ENCODE measurements at regions not wholly inside any gene's neighbourhood (a gene's known extent, or its start where the extent isn't known, plus 50 kb on each side); places are given as distances from the start of the nearest gene placed in this dataset.
"Not testable (repeated sequence)": the region's sequence is repeated elsewhere in the genome, so short reads cannot be mapped to it uniquely, and the experiment has no call there.

DNA sequence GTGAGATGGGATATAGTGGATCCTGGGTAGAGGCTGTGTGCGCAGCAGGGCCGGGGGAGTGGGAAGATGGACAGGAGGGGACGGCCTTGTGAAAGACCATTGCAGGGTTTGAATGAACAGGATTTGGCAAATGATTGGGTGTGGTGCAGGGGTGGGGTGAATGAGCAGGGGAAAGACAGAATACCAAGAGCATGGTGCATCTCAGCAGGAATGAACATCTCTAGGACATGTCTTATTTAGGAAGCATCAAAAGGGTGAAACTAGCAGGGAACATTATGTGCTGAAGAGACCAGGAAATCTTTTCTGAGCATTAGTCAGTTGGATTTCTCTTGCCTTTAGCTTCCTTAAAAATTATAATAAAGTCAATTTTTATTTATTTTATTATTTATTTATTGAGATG is 60.6 kb upstream of the SLC2A1 start:
- DNase-seq = no peak
- no peak overlapping the region for H3K4me3 ChIP-seq
- no peaks in the 10 kb centered on the region for H3K9me3 ChIP-seq
- intact Hi-C loops (cut with DNase I) = no loop called here
- H3K27ac ChIP-seq = no peak overlapping the region
- H3K27me3 ChIP-seq = no peaks in the 10 kb centered on the region
- H3K36me3 ChIP-seq = no peaks in the 10 kb centered on the region
- TF ChIP-seq, protein P1, sequence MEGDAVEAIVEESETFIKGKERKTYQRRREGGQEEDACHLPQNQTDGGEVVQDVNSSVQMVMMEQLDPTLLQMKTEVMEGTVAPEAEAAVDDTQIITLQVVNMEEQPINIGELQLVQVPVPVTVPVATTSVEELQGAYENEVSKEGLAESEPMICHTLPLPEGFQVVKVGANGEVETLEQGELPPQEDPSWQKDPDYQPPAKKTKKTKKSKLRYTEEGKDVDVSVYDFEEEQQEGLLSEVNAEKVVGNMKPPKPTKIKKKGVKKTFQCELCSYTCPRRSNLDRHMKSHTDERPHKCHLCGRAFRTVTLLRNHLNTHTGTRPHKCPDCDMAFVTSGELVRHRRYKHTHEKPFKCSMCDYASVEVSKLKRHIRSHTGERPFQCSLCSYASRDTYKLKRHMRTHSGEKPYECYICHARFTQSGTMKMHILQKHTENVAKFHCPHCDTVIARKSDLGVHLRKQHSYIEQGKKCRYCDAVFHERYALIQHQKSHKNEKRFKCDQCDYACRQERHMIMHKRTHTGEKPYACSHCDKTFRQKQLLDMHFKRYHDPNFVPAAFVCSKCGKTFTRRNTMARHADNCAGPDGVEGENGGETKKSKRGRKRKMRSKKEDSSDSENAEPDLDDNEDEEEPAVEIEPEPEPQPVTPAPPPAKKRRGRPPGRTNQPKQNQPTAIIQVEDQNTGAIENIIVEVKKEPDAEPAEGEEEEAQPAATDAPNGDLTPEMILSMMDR (IDR thresholded peaks at IDR 0.05) = no peak
- TF ChIP-seq EP300 (IDR thresholded peaks at IDR 0.05) (no peak), POLR2A (IDR thresholded peaks at IDR 0.05) (no peak)
- no peaks in the 10 kb centered on the region for H3K4me1 ChIP-seq (ENCODE audit: insufficient read depth)
- WGBS, 3 donors = 92 to 94% (median 94%) methylated on average over 3 of the region's 3 CpGs

DNA sequence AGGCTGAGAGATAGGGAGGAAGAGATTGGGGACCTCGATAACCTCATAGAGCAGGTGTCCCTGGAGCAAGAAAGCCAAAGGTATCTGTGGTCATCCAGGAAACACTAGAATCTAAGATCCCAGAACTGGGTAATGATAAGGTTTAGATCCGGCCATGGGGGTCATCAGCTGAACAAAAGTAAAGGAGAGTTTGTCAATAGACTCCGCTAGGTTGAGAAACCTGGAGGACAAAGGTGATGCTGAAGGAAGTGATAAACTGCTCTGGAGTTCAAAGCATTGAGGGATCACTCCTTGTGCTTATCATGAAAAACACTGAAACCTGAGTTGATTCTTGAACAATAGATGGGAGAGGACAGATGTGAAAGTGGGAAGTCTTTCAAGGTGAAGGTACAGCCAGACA is 59.5 kb upstream of the SLC2A1 start:
- no peak for DNase-seq
- intact Hi-C loops (cut with DNase I) = no loop called here
- TF ChIP-seq EP300 (IDR thresholded peaks at IDR 0.05) (no peak), POLR2A (IDR thresholded peaks at IDR 0.05) (no peak)
- TF ChIP-seq, protein P1 (IDR thresholded peaks at IDR 0.05) = no peak
- Histone ChIP-seq H3K4me1 (ENCODE audit: insufficient read depth) (no peaks in the 10 kb centered on the region), H3K36me3 (no peaks in the 10 kb centered on the region), H3K9me3 (no peaks in the 10 kb centered on the region), H3K4me3 (no peak overlapping the region), H3K27me3 (no peaks in the 10 kb centered on the region), H3K27ac (no peak overlapping the region)
- WGBS, 3 donors = 92 to 96% (median 94%) methylated on average over 3 of the region's 3 CpGs

DNA sequence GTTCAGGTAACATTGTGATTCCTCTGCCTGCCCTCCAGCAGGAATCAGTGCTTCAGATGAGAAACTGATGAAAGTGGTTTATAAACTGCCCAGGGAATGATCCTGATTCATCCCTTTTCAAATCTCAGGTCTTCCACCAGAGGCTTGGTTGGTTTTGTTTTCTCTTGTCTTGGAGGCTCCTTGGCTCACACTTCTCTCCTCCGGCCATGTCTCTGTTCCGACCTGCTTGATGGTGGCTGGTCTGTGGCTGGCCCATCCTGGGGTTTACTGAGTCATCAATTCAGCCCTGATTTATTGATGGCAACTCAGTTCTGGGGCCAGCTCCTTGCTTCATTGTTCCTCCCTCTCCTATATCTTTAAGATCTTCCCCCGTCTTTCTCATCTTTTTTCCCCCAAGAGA is 56.6 kb upstream of the SLC2A1 start:
- H3K9me3 ChIP-seq = no peaks in the 10 kb centered on the region
- no peaks in the 10 kb centered on the region for H3K27me3 ChIP-seq
- H3K4me1 ChIP-seq (ENCODE audit: insufficient read depth) = no peaks in the 10 kb centered on the region
- TF ChIP-seq EP300 (IDR thresholded peaks at IDR 0.05) = no peak
- no peak for TF ChIP-seq POLR2A (IDR thresholded peaks at IDR 0.05)
- TF ChIP-seq, protein P1 (IDR thresholded peaks at IDR 0.05) = no peak
- H3K4me3 ChIP-seq = no peak overlapping the region
- intact Hi-C loops (cut with DNase I) = no loop called here
- WGBS, 3 donors = 82 to 91% (median 90%) methylated on average over 3 of the region's 3 CpGs
- no peaks in the 10 kb centered on the region for H3K36me3 ChIP-seq
- no peak overlapping the region for H3K27ac ChIP-seq
- DNase-seq = no peak

DNA sequence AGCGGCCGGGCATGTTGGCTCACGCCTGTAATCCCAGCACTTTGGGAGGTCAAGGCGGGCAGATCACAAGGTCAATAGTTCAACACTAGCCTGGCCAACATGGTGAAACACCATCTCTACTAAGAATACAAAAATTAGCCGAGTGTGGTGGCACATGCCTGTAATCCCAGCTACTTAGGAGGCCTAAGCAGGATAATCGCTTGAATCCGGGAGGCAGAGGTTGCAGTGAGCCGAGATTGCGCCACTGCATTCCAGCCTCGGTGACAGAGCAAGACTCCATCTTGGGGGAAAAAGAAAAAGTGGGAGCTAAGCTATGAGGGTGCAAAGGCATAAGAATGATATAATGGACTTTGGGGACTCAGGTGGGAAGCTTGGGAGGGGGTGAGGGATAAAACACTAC is 55.9 kb upstream of the SLC2A1 start:
- H3K27ac ChIP-seq; H3K9me3 ChIP-seq; H3K4me1 ChIP-seq (ENCODE audit: insufficient read depth); H3K27me3 ChIP-seq; H3K4me3 ChIP-seq; DNase-seq; intact Hi-C loops (cut with DNase I); H3K36me3 ChIP-seq: not testable (repeated sequence)
- WGBS, 3 donors = 94 to 96% (median 95%) methylated on average over 10 of the region's 10 CpGs

- intact Hi-C loops (cut with DNase I) = no loop called here
- TF ChIP-seq, protein P1 (IDR thresholded peaks at IDR 0.05) = no peak
- TF ChIP-seq EP300 (IDR thresholded peaks at IDR 0.05) (no peak), POLR2A (IDR thresholded peaks at IDR 0.05) (no peak)
- Histone ChIP-seq H3K9me3 (no peaks in the 10 kb centered on the region), H3K36me3 (no peaks in the 10 kb centered on the region), H3K4me1 (ENCODE audit: insufficient read depth) (no peaks in the 10 kb centered on the region), H3K27me3 (no peaks in the 10 kb centered on the region), H3K4me3 (no peak overlapping the region), H3K27ac (no peak overlapping the region)
- DNase-seq = no peak
- 26 to 56% (median 30%) methylated on average over 3 of the region's 3 CpGs for WGBS, 3 donors
Measured at GRCh38 chr1:43011020-43011419, 52.4 kb upstream of the SLC2A1 start.
